ENCODE measurements at regions not wholly inside any gene's neighbourhood (a gene's known extent, or its start where the extent isn't known, plus 50 kb on each side); places are given as distances from the start of the nearest gene placed in this dataset.
A peak's percentile ranks its signal among the peaks of the same experiment; 100 is the strongest.
"Not testable (repeated sequence)": the region's sequence is repeated elsewhere in the genome, so short reads cannot be mapped to it uniquely, and the experiment has no call there.

GRCh38 chr19:29054886-29055675, 157.9 kb downstream of the UQCRFS1 start:
- peak; percentile 64 for DNase-seq (ENCODE audit: low spot score)

- no peak for DNase-seq (ENCODE audit: low spot score)
Observed at GRCh38 chr19:29048873-29049272, 164.1 kb downstream of the UQCRFS1 start.

- DNase-seq (ENCODE audit: low spot score) = no peak
Observed at GRCh38 chr19:29045679-29046254, 167.2 kb downstream of the UQCRFS1 start.

DNA sequence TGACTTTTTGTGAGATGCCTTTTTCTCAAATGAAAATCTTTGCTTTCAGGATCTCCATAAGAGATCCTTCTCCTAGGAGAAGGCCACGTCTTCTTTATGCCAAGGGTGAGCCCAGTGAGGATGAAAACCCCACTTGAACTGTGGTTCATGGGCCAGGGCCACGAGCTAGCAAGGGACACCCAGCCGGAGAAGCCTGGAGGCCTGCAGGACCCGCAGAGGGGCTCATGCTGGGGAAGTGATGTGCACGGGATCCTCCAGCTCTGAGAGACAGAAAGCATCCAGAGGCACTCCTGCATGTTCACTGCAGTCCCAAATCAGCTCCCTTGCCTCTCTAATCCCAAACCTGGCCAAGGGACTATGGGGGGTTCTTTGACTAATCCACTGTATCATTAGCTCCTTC, 168.9 kb downstream of the UQCRFS1 start:
- DNase-seq (ENCODE audit: low spot score) = no peak

DNA sequence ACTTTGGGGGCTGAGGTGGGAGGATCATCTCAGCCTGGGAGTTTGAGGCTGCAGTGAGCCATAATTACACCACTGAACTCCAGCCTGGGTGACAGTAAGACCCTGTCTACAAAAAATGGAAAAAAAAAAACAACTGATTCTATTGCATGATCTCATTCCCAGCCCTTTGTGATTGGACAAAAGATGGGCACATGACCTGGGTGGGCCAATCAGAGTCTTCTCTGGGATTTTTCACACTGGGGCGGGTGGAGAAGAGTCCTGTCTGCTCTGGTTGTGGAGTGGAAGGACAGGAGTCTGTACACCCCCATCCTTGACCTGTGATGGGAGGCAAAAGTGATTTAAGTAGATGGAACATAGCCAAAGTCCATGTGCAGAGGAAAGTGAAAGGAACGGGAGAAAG, 170.5 kb downstream of the UQCRFS1 start:
- no peak for DNase-seq (ENCODE audit: low spot score)

GRCh38 chr19:29040951-29041350, 172.0 kb downstream of the UQCRFS1 start:
- peak; percentile 65 for DNase-seq (ENCODE audit: low spot score)

DNA sequence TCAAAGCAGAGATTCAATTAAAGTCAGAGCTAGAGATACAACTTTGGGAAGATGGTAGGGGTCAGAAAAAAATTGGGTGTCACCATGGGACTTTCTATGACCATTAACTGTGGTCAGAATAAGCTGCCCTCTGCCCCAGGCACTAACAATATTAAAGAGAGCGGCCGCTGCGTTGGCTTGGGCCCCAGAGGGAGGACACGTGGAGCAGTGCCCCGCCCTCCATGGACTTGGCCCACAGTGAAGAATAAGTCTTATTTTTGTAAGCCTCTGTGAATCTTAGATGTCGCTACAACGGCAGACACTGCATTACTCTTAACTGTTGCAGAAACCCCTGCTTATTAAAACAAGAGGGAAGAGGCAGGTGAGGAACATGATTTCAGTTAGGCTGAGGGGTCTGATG, 172.7 kb downstream of the UQCRFS1 start:
- no peak for DNase-seq (ENCODE audit: low spot score)

- DNase-seq (ENCODE audit: low spot score) = not testable (repeated sequence)
Observed at GRCh38 chr19:29039036-29039435, 173.9 kb downstream of the UQCRFS1 start.

DNA sequence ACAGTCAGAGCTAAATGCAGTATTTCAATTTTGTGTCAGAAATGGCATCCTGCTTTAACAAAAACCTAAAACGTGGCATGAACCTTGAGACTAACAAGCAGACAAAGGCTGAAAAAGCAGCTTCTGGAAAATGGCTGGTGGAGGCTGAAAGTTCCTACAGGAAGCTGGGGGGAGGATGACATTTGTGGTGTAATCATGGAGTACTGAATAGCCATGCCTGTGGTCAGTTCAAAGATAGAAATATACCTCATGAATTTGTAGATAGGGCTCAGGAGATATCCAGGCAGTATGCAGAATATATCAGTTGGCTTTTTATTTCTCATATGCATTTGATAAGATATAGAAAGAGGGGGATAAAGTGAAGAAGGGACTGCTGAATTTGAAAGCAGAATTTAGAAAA, 181.7 kb downstream of the UQCRFS1 start:
- DNase-seq (ENCODE audit: low spot score) = peak; percentile 6

DNA sequence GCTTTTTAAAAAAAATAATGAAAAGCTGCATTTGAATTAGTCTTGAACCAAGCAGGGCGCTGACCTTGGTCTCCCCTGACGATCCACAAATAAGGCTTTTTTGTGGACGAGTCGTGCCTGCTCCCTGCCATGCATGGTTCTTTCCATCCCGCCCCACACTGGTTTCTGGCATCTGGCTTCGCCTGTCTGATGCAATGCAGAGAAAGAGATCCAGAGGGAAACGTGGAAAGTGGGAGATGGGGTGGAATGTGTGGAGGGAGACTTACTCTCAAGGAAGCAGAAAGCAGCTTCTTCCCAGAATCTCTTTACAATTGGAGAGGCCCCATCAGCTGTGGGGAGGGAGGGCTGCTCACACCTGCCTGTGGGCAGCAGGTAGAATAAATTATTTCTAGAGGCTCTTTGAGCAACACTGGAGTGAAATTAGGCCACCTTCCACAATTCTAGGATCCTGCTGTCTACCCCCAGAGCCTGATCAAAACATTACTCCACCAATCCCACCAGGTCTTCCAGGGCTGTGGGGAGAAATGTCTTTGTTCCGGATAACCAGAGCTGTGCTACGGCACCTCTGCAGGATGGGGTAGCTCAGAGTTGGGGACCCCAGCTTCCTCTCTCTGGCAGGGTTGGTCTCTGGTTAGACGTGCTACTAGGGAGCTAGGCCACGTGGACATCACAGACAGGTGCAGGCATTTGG, 183.5 kb downstream of the UQCRFS1 start:
- no peak for DNase-seq (ENCODE audit: low spot score)

DNA sequence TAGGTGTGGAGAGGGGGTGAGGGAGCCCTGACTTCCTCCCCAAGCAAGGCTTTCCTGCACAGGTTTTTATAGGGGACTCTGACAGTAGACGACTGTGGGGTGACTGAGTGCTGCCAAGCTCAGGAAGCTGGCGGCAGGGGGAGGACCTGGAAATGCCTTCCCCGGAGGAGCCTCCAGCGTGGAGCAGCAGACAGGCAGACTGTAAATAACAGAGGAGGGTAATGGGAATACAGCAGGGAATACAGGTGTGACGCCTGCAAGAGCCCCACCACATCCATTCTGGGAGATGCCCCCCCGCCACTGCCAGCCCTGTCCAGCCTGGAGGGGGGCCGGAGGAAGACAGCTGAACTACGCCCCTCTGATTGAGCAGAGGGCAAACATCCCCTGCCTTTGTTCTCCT, 190.4 kb downstream of the UQCRFS1 start:
- no peak for DNase-seq (ENCODE audit: low spot score)

- no peak for DNase-seq (ENCODE audit: low spot score)
Observed at GRCh38 chr19:29022165-29022564, 190.8 kb downstream of the UQCRFS1 start.

DNA sequence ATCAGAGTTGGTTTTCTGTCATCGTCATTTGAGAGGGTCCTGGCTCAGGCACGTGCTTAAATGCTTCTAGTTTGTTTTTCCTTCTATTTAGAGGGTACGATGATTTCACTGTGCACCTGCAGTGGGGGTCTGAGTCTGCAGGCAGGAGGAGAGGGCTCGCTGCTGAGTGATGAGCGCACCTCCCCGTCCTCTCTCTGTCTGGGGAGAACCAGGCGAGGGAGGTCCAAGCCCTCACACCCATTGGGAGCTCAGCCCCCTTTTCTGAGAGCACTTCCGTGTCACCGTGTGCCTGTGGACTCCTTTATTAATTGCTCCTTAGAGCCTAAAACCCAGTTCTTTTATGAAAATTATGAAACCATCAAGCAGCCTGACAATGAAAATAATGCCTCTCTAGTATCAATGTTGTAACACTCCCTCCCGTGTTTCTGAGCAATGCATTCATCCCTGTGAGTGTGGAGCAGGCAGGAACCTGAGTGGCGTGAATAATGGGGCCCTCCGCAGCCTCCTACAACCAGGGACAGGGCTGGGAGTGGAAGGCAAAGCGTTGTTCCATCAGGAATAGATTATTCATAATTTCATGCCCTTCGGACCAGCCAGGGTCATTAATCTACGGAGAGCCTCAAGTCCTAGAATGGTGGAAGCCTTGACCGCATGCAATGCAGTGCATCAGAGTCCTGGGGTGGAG, 191.6 kb downstream of the UQCRFS1 start:
- no peak for DNase-seq (ENCODE audit: low spot score)

GRCh38 chr19:29019403-29019802, 193.5 kb downstream of the UQCRFS1 start:
- no peak for DNase-seq (ENCODE audit: low spot score)

DNA sequence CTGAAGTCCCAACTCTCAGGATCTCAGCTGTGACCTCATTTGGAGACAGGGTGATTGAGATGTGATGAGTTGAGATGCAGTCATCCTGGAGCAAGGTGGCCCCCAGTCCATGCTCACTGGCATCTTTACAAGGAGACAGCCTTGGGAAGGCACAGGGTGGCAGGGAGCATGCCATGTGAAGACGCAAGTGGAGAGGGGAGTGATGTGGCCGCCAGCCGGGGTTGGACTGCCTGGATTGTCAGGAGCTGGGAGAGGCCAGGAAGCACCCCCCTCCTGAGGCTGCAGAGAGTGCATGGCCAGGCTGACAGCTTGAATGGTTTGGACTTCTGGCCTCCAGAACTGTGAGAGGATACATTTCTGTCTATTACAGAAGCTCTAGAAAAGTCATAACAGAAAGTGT, 194.4 kb downstream of the UQCRFS1 start:
- DNase-seq (ENCODE audit: low spot score) = no peak

DNA sequence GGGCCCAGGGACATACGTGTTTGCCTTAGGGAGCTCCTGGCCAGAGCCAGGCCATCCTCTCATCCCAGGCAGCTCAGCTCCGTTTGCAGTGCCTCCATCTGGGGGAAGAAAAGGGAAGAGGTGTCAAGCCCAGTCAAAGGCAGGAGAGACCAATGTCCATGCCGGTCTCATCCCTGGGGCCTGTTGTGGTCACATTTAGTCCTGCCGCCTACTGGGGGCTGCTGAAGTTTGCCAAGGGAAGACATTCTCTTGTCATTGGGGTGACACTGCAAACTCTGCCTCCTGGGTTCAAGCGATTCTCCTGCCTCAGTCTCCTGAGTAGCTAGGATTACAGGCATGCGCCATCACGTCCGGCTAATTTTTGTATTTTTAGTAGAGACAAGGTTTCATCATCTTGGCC, 195.2 kb downstream of the UQCRFS1 start:
- no peak for DNase-seq (ENCODE audit: low spot score)

- no peak for DNase-seq (ENCODE audit: low spot score)
Observed at GRCh38 chr19:29016926-29017760, 195.8 kb downstream of the UQCRFS1 start.

DNA sequence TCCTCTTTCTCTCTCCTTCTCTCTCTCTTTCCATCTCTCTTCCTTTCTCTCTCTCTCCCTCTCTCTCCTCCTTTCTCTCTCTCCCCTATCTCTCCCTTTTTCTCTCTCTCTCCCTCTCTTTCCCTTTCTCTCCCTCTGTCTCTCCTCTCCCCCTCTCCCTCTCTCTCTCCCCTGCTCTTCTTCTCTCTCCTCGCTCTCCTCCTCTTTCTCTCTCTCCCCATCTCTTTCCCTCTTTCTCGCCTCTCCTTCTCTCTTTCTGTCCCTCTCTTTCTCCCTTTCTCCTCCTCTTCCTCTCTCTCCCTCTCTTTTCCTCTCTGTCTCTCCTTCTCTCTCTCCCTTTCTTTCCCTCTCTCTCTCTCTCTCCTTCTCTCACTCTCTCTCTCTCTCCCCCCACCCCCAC, 196.6 kb downstream of the UQCRFS1 start:
- DNase-seq (ENCODE audit: low spot score) = no peak

DNA sequence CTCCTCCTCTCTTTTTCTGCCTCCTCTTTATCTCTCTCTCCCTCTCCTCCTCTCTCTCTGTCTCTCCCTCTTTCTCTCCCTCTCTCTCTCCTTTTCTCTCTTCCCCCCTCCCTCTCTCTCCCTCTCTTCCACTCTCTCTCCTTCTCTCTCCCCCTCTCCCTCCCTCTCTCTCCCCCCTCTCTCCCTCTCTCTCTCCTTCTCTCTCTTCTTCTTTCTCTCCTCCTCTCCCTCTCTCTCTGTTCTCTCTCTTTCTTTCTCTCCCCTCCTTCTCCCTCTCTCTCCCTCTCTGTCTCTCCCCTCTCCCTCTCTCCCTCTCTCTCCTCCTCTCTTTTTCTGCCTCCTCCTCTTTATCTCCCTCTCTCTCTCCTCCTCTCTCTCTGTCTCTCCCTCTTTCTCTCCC, 197.4 kb downstream of the UQCRFS1 start:
- no peak for DNase-seq (ENCODE audit: low spot score)

GRCh38 chr19:29014857-29015436, 198.0 kb downstream of the UQCRFS1 start:
- peak; percentile 23 for DNase-seq (ENCODE audit: low spot score)

DNA sequence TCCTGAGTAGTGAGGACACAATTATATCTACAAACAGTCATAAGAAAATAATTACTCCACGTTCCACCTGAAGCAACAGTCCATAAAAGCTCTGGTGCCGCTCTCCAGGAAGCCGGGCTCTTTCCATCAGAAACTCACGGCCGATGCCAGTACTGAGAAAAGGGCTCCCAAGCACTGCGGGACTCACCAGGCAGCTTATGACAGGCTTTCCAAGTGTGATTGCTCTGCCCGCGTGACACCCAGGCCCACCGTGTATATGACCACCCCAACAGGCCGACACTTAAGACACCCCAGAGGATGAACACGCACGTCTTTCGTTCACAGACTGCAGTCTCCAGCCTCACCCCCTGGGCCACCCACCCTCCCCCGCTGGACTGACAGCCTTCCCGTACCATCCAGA, 199.0 kb downstream of the UQCRFS1 start:
- DNase-seq (ENCODE audit: low spot score) = no peak

Data from kidney tubule cell (primary cell).